Kidney epithelial cell (primary cell): ENCODE measurements at regions not wholly inside any gene's neighbourhood (a gene's known extent, or its start where the extent isn't known, plus 50 kb on each side); places are given as distances from the start of the nearest gene placed in this dataset.

Source experiments
- DNase-seq: peaks from one replicate; pipeline ENCODE4 v3.0.0-alpha.2; 2010; ENCODE audit warnings: low read depth
- H3K27me3 ChIP-seq: 2 replicates; pipeline ENCODE4 v1.6.0; 2011; ENCODE audit warnings: low read length; ENCODE audit not compliant: control insufficient read depth, insufficient read depth
- H3K36me3 ChIP-seq: 2 replicates; pipeline ENCODE4 v1.5.1; 2011; ENCODE audit warnings: low read length; ENCODE audit not compliant: control insufficient read depth, insufficient read depth
- H3K4me3 ChIP-seq: 2 replicates; pipeline ENCODE4 v1.5.1; 2011; ENCODE audit warnings: low read depth, mild to moderate bottlenecking, control low read depth, low read length
- CTCF ChIP-seq: IDR thresholded peaks from 2 replicates; pipeline ENCODE4 v1.5.1; 2011; ENCODE audit warnings: mild to moderate bottlenecking, moderate library complexity, low read length, control low read depth, inconsistent platforms; ENCODE audit not compliant: insufficient read depth, poor library complexity, severe bottlenecking

GRCh38 chr10:44680764-44681163 lies 230.4 kb upstream of the TMEM72 start:
- H3K4me3 ChIP-seq: no peak overlapping the region
- DNase-seq: no peak
- TF ChIP-seq CTCF: no peak
- H3K36me3 ChIP-seq: no peaks in the 10 kb centered on the region
- no peaks in the 10 kb centered on the region for H3K27me3 ChIP-seq

GRCh38 chr10:44682507-44682906 lies 228.6 kb upstream of the TMEM72 start:
- no peak overlapping the region for H3K4me3 ChIP-seq
- no peaks in the 10 kb centered on the region for H3K27me3 ChIP-seq
- DNase-seq: no peak
- TF ChIP-seq CTCF: no peak
- H3K36me3 ChIP-seq: no peaks in the 10 kb centered on the region

GRCh38 chr10:44684661-44685060 lies 226.5 kb upstream of the TMEM72 start:
- Histone ChIP-seq H3K4me3 (no peak overlapping the region), H3K36me3 (no peaks in the 10 kb centered on the region), H3K27me3 (no peaks in the 10 kb centered on the region)
- no peak for TF ChIP-seq CTCF
- DNase-seq: no peak

GRCh38 chr10:44685220-44685619 lies 225.9 kb upstream of the TMEM72 start:
- H3K4me3 ChIP-seq: no peak overlapping the region
- no peaks in the 10 kb centered on the region for H3K36me3 ChIP-seq
- H3K27me3 ChIP-seq: no peaks in the 10 kb centered on the region
- DNase-seq: no peak
- TF ChIP-seq CTCF: no peak

- no peak for DNase-seq
- Histone ChIP-seq H3K36me3 (no peaks in the 10 kb centered on the region), H3K4me3 (no peak overlapping the region), H3K27me3 (no peaks in the 10 kb centered on the region)
- TF ChIP-seq CTCF: no peak
These were observed 225.4 kb upstream of the TMEM72 start for GRCh38 chr10:44685747-44686146.

GRCh38 chr10:44689368-44689767 lies 221.8 kb upstream of the TMEM72 start:
- Histone ChIP-seq H3K4me3 (no peak overlapping the region), H3K27me3 (no peaks in the 10 kb centered on the region), H3K36me3 (no peaks in the 10 kb centered on the region)
- peak; percentile 18 for TF ChIP-seq CTCF
- DNase-seq: no peak
